T47D (cell line): ENCODE measurements at regions not wholly inside any gene's neighbourhood (a gene's known extent, or its start where the extent isn't known, plus 50 kb on each side); places are given as distances from the start of the nearest gene placed in this dataset.

ENCODE experiments used
- DNase-seq, 2 experiments: peaks; one replicate each; pipeline versions ENCODE4 v3.0.0 to v3.0.0-alpha.2; 2011 to 2012; ENCODE audit warnings: low read depth in 1 of 2, low spot score in 1 of 2
- JUND ChIP-seq: IDR thresholded peaks from 2 replicates; pipeline ENCODE4 v1.6.1; 2012; ENCODE audit warnings: low read depth
- in situ Hi-C: cut with HindIII; loops from 2 replicates; pipeline ENCODE4 v1.10.0; 2016; ENCODE audit warnings: low sequenced_read_pairs, low pct_unique_long_range_greater_than_20kb

DNA sequence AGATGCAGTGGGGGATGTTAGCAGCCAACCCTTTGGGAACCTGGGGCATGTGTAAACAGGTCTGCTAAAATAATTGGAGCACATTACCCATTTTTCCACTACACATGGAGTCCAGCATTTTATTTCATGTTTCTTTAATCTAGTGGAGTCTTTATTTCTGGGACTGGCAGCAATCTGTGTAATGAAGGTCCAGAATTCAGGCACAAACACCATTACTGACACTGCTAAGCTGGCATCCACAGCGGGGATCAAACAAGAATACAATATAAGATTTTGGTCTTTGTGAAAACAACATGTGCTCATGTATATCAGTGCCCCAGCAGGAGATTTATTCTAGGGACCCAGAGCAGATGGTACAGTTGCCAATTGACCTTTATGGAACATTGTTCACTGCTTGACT is 1587.0 kb upstream of the PRR20A start:
- no peak for DNase-seq
- no peak for TF ChIP-seq JUND
- in situ Hi-C loops = no loop called here

DNA sequence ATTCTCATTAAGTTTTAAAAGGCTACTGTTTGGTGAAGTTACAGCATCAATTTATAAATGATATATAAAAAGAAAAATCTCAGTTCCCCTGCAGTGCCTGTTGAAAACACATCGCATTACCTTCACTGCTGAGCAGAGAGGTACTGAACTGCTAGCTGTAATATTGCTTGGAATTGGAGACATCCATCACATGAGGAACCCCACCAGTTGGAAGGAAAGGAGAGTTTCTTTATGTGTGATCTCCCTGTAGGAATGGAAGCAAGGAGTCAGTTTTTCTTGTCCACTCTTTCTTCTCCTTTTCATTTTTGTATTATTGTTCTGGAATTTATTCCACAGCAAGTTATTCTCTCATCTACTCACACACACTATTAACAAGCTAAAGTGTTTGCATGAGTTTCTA is 1586.0 kb upstream of the PRR20A start:
- DNase-seq = no peak
- in situ Hi-C loops = no loop called here
- TF ChIP-seq JUND = no peak

DNA sequence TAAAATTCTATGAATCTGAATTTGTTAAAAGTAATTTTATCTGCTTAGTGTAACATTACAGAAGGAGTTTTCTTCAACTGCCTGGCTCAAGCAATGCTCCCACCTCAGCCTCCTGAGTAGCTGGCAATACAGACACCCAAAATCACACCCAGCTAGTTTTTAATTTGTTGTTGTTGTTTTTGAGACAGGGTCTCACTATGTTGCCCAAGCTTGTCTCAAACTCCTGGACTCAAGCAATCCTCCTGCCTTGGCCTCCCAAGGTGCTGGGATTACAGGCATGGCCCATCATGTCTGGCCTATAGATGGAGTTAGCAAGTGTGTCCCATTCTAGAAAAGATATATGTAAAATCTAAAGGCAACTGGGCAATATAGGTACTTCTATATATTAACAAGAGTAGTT is 1580.4 kb upstream of the PRR20A start:
- in situ Hi-C loops = no loop called here
- DNase-seq = no peak
- TF ChIP-seq JUND = no peak

DNA sequence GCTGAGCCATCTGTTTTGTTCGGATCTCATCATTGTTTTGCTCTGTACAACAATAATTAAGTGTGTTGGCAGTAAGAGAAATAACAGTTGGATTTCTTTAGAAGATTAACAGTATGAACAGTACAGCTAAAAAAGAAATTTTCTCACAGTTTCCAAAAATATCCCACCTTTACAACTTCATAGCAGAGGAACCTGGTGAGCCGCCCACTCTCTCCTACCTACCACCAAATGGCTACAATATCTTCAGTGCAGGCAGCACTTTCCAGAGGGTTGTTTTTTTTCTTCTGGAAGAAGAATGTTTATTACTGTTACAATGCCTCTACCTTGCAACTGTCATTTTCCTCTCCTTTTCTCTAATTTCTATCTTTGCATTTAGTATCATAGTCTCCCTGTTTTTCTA is 1577.5 kb upstream of the PRR20A start:
- in situ Hi-C loops = no loop called here
- DNase-seq = no peak
- no peak for TF ChIP-seq JUND

DNA sequence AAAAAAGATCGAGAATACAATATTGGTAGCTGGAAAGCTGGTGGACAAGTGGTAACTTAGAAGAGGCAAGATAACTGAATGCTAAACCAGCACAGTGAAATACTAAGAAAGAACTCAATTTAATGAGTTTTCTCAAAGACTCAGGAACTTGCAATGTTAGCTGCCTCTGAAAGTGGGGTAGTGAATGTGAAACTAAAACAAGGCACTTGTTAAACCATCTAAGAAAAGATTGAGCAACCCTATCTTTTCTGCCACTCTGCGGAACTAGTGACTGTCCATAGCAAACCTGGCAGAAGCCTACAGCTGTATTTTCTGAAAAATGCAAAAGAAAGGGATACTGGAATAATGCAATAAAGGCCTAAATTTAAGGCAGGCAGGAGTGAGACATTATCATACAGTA is 1574.4 kb upstream of the PRR20A start:
- in situ Hi-C loops = no loop called here
- no peak for TF ChIP-seq JUND
- no peak for DNase-seq

DNA sequence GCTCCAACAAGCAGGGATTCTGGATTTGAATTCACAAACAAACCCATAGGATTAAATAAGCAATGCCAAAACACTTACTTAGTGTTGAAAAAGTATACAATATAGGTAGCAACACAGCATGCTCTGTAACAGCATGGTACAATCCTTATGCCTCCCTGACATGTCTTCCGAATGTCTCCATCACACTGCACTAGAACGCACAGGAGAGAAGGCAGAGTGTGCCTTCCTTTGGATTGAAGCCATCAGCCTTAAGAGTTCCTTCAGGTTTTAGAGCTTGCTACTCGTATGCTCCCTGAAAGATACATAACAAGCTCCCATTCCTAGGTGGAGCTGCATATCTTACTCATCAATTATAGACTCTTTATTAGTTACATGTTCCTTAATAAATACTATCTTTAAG is 1573.9 kb upstream of the PRR20A start:
- in situ Hi-C loops = no loop called here
- TF ChIP-seq JUND = no peak
- DNase-seq = no peak

DNA sequence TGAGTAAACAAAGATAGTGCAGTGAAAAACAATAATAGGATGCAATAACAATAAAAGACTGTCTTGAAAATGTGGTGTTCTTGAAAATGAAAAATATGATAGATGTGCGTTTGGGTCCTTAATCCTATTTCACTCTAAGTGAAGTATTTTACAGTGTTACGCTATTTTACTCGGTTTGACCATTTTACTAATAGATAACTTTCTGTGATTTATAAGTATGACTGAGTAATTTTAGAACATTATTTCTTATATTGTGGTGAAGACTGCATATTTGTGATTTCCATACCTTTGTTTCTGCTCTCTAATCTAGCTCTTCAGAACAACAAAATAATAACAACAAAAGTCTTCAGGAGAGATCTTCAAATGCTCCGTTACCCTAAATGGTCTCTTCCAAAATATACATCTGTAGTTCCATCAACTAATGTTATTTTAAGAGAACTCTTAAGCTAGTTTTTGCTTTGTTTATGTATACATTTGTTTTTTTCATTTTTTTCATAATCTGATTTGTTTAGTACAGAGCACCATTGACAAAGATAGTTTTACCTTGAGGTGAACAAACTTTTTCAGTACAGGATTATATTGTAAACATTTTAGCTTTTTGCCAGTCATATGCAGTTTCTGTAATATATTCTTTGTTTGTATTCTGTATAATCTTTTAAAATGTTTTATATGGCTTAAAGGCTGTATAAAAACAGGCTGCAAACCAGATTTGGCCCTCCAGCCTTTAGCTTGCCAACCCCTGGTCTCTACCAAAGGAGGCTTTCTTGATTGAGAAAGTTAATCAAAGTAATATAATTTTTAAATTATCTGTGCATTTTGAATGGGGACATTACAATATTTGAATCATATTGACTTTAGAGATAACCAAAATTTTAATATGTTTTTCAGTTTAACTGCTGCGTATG is 1572.7 kb upstream of the PRR20A start:
- TF ChIP-seq JUND = no peak
- in situ Hi-C loops = no loop called here

DNA sequence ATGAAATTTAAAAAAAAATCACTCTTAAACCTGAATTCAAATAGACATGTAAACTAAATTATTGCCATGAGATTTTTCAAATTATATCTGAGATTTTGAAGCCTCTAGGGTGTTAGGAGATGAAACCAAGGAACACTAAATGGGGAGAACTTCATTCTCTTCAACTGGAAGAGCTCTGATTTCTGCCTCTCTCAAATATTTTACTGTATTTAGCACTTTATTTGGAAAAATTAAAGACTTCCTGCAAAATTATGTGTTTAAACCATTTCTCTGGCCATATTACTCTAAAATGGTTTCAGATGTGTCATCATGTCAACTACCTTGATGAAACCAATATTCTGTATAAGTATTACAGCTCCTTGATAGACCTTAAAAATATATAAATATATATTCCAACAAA is 1571.6 kb upstream of the PRR20A start:
- no peak for DNase-seq
- TF ChIP-seq JUND = no peak
- in situ Hi-C loops = no loop called here

More for the DNA sequence above, 1572.7 kb upstream of the PRR20A start:
- no peak for DNase-seq

DNA sequence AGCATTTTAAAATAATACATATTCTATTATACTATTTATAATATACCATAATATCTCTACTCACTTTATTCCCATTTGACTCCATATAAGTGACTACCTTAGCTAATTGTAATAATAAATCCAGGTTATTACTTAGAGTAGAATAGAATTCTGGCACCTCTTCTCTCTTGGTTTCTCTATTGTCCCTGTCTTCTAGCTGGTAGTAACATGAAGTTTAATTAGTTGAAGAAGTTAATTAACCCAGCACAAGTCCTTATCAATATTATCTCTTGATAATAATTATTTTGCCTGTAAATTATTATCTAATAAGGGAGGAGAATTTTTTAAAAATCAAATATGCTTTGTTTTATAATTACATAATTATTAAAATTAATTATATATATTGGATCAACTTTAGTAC is 1571.2 kb upstream of the PRR20A start:
- TF ChIP-seq JUND = no peak
- no peak for DNase-seq
- in situ Hi-C loops = no loop called here

DNA sequence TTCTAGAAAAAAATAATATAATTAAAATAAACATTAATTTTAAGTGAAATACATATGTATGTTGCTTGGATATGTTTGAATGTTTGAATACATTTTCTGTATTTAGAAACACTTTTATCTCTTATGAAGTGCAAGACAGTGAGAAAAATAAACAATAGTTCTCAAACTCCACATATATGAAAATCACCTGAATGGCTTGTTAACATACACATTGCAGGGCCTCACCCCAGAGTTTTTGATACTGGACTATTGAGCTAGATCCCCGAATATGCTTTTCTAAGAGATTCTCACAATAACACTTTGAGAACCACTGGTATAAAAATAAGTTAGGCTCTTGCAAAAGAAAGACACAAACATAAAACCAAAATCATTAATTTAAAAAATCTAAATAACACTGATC is 1570.3 kb upstream of the PRR20A start:
- TF ChIP-seq JUND = no peak
- no peak for DNase-seq
- in situ Hi-C loops = no loop called here

DNA sequence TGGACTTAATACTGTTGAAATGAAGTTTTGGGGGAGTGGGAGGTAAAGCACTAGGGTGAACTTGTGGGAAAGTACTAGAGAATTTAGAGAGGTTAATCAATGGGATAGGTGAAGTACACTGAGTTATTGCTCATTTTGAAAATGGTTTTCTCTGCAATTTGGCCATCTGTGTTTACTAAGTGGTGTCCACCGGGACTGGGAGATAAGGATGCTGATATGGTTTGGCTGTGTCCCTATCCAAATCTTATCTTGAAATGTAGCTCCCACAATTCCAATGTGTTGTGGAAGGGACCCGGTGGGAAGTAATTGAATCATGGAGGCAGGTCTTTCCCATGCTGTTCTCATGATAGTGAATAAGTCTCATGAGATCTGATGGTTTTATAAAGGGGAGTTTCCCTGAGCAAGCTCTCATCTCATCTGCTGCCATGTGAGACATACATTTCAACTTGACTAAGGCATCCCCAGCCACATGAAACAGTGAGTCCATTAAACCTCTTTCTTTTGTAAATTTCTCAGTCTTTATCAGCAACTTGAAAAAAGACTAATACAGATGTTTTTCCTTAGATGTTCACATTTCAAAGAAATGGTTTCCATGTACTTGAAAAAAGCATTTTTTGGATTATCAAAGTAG is 1569.4 kb upstream of the PRR20A start:
- in situ Hi-C loops = no loop called here
- no peak for TF ChIP-seq JUND
- DNase-seq = no peak

DNA sequence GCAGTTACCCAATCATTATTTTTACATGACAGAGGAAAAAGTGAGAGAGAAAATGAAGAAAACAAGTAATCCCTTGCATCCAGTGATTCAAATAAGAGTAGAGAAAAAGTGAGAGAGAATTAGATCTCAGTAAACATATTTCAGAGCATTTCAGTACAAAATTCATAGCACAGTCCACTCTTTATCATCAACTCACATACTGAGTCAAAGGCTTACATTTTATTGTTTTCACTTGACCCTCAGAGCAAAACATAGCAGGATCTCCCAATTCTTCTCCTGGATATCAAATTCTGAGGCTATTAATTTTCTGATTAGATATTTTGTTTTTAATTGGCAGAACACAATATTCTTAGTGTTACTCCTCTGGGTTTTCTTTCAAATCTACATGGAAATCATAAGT is 1568.3 kb upstream of the PRR20A start:
- DNase-seq = no peak
- in situ Hi-C loops = no loop called here

DNA sequence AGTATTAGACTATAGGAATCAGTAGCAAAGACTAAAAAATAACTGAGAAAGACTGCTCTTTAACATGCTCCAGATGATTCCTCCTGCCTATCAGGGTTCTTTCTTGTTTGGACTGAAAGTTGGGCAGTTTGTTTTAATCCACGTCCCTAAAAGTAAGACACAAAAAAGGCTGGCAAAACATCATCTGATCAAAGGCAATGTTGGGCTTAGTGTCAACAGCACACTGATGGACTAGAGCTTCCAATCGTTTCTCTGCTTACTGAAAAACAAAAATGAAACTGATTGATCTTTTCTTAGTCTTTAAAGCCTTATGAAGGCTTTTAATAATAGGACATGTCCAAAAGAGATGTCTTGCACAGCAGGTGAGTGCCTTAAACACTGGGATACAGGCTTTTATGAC is 1567.9 kb upstream of the PRR20A start:
- no peak for TF ChIP-seq JUND
- no peak for DNase-seq
- in situ Hi-C loops = no loop called here

More for the DNA sequence above, 1568.3 kb upstream of the PRR20A start:
- no peak for TF ChIP-seq JUND
